GM21825 (cell line): ENCODE measurements at regions not wholly inside any gene's neighbourhood (a gene's known extent, or its start where the extent isn't known, plus 50 kb on each side); places are given as distances from the start of the nearest gene placed in this dataset.
"Not testable (repeated sequence)": the region's sequence is repeated elsewhere in the genome, so short reads cannot be mapped to it uniquely, and the experiment has no call there.

Source experiments
- ATAC-seq: cut with Tn5 transposase; IDR thresholded peaks from one replicate; pipeline ENCODE4 v1.9.1; 2021; ENCODE audit warnings: mild to moderate bottlenecking, moderate library complexity; ENCODE audit not compliant: unreplicated experiment

DNA sequence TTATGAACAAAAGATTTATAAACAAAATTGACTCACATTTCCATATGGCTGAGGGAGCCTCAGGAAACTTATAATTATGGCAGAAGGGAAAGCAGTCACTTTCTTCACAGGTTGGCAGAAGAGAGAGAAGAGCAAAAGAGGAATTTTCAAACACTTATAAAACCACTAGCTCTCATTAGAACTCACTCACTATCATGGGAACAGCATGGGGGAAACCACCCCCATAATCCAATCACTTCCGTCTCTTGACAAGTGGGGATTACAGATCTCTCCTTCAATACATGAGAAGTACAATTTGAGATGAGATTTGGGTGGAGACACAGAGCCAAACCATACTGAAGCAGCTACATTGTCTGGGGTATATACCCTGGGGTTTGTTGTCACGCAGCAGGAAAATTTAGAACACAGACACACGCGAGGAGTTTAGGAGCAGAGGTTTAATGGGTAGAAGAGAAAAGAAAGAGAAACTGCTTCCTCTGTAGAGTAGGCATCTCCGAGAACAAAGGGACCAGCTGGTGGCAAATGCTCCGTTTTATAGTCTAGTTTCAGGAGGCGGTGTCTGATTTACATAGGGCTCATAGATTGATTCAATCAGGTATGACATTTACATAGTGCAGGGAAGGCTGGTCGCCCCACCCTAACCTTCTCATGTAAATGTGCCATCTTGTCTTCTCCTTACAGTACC, 2277.7 kb upstream of the AGA start:
- no peak for ATAC-seq

DNA sequence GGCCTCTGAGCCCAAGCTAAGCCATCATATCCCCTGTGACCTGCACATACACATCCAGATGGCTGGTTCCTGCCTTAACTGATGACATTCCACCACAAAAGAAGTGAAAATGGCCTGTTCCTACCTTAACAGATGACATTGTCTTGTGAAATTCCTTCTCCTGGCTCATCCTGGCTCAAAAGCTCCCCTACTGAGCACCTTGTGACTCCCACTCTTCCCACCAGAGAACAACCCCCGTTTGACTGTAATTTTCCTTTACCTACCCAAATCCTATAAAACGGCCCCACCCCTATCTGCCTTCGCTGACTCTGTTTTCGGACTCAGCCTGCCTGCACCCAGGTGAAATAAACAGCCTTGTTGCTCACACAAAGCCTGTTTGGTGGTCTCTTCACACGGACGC, 2284.3 kb upstream of the AGA start:
- ATAC-seq, result not testable (repeated sequence)

DNA sequence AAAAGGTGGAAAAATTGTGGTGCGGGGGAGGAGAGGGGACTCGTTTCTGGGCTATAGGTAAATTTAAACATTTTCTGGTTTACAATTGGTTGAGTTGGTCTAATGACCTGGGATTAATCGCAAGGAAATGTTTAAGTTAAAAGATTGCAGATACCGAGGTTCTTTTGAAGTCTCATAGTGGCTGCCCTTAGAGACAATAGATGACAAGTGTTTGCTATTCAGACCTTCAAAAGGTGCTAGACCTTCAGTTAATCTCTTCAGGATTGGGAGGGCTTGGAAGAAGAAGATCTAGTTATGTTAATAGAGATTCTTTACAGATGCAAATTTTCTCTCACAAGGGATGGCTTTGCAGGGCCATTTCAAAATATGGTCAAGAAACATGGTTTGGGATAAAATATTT, 2286.1 kb upstream of the AGA start:
- ATAC-seq, result no peak

- not testable (repeated sequence) for ATAC-seq
Observed at GRCh38 chr4:179736820-179737219, 2294.6 kb upstream of the AGA start.

- no peak for ATAC-seq
Observed at GRCh38 chr4:179738822-179739221, 2296.6 kb upstream of the AGA start.

DNA sequence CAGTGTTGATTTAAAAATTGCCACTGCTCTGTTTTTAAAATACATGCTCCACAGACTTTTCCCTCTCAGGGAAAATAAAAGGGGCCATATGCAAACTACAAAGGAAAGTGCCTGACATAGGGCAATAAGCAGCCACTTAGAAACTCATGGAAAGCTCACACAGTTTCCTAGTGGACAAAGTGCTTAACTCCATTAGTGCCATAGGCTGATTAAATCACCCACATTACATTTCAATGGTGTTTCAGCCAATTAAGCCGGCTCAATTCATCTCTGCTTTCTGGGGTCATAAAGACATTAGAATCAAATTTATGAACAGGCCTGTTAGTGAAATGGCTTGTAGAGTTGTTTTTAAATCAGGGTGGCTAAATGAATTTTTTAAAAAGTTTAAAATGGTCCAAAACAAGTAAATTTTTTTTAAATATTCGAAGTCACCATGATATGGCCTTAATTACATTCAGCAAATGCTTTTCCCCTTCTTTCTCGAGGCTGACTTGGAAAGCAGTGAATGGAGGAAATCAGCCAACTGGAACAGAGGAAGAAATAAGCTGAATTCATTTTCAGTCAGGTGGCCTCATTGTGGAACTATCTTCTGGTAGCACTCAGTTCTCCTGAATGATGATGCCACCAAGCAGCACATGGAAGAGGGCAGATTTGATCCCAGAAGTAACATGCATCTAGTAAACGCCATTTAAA, 2305.1 kb upstream of the AGA start:
- no peak for ATAC-seq

DNA sequence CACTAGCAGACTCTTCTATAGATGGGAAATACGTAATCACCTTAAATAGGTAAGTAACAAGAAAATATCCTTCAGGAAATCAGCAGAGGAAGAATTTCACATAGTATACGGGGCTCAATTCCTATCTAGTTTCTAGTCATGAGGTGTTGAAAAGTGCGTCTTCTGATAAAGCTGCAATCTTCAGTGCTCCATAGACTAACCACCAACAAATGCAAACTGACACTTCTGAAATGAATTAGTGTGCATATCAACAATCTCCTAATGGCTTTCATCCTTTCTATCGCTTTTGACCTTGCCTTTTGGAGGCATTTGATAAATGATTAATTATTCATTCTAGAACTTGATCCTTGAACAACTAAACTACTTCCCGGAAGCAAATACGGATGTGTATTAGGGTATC, 2306.6 kb upstream of the AGA start:
- ATAC-seq, result no peak

DNA sequence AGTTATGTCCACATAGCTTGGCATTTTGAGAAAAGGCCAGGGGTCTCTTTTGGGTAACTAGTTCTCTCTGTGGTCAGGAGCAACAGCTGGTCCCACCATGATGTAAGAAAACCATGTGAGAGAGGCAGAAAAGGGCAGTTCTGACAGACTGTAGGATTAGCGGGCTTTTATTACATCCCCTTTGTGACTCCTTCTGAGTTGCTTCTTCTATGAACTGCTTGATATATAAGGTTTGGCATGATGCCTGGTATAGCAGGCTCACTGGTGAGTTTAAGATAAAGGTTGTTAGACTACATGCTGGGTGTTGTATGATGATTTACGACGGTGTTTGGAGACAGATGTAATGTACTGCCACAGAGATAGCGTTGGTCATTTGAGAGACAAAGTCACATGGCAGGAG, 2308.1 kb upstream of the AGA start:
- no peak for ATAC-seq

DNA sequence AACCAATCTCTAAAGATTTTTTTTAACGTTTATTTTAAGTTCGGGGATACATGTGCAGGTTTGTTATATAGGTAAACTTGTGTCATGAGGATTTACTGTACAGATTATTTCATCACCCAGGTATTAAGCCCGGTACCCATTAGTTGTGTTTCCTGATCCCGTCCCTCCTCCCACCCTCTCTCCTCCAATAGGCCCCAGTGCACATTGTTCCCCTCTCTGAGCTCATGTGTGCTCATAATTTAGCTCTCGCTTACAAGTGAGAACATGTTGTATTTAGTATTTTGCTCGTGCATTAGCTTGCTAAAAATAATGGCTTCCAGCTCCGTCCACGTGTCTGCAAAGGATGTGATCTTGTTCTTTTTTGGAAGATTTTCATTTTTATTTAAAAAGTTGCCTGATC, 2309.4 kb upstream of the AGA start:
- ATAC-seq, result no peak

DNA sequence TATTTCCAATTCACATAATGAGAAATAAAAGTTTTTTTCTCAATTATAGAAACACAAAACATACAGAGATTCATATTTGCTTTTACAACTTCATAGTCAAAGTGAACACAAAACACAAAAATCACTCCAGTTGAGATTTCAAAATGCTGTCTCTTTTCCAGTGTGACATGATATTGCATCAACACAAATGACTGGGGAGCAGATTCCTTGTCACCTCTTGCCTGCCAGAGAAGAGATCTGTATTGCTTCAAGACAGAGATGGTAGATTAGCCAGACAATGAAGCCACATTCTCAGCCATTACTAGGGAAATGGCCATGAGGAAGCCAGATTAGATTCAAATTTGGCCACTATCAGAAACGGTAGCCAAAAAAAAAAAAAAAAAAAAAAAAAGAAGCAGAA, 2313.1 kb upstream of the AGA start:
- ATAC-seq, result no peak

- ATAC-seq, result no peak
Observed at GRCh38 chr4:179757641-179758040, 2315.4 kb upstream of the AGA start.

DNA sequence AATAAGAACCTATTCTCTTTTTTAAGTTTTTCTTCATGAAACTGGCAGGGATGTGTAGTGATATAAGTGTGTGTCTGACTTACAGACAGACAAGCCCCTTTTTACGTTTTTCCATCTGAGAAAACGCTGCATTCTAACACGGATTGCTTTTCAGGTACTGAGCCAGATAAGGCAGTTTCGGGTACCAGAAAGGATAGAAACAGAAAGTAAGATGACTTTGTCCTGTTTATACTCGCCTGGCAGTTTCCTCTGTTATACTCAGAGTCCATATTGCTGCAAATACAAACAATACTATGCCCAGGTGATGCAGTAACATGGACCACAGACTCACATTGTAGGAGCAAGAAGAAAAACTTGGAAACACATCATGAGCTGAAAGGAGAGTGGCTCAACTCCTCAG, 2320.6 kb upstream of the AGA start:
- no peak for ATAC-seq

- ATAC-seq, result no peak
Observed at GRCh38 chr4:179766938-179767337, 2324.7 kb upstream of the AGA start.

DNA sequence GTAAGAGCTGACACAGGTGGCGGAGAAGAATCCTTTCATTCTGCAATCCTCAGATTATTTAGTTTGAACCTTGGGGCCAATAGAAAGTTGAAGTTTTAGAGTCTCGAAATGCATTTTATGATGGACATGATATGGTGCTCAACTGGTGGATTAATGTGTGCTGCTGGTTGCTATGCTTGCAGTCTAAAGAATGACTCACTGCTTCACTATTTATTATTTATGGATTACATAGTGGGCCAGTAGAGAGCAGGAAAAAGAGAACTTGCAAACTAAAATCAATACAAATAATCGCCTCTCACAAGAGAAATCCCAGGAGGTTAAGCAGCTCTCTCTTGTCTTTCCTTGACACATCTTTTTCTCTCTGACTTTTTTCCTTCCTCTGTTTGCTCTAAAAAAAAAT, 2326.8 kb upstream of the AGA start:
- ATAC-seq, result no peak

DNA sequence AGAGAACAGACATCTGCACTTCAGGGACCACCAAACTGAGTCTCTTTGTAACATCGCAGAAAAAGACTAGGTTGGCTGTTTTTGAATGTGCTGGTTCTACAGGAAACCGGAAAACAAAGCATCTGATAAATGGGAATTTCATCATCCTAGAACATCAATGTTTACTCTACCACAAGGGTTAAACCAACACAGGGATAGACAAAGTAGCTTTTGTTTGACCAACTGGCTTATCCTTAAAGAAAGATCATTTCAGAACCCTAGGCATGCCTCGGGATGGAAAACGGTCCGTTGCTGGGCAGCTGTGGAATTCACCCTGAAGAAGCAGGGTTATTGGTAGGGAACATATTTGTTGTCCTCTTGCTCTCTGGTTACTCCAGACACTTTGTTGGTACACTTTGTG, 2355.5 kb upstream of the AGA start:
- ATAC-seq, result no peak

- no peak for ATAC-seq
Observed at GRCh38 chr4:179803857-179804256, 2361.6 kb upstream of the AGA start.

GRCh38 chr4:179804440-179804839, 2362.2 kb upstream of the AGA start:
- no peak for ATAC-seq

GRCh38 chr4:179817317-179817716, 2375.1 kb upstream of the AGA start:
- no peak for ATAC-seq

DNA sequence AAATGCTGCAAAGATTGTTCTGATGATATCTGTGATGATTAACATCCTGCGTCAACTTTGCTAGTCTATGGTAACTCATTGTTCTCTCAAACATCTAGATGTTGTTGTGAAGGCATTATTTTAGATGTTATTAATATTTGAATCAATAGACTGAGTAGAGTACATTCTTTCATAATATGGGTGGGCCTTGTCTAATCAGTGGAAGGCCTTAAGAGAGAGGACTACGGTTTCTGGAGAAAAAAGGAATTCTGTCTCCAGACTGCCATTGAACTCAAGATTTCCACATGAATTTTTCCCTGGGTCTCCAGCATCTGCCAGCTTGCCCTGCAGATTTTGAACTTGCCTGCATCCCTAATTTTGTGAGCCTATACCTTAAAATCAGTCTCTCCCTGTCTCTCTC, 2381.1 kb upstream of the AGA start:
- no peak for ATAC-seq

- ATAC-seq, result no peak
Observed at GRCh38 chr4:179831274-179831673, 2389.0 kb upstream of the AGA start.

- no peak for ATAC-seq
Observed at GRCh38 chr4:179836179-179837075, 2394.2 kb upstream of the AGA start.

DNA sequence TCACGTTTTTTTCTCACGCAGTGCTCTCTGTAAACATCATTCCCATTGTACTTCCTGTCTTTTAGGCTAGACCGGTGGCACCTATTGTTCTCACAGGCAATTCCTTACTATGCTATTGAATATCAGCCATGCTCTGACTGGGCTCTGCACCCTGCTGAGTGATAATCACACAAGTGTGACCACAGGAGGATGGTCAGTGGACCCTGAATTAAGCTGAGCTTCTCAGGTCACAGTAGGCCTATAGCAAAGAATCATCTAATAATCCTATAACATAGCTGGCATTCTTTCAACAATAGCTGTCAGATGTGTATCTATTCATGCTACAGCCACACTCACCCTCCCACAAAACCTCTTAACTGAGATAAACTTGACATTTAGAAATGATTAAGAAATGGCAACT, 2399.8 kb upstream of the TENM3 start:
- ATAC-seq, result no peak
